OCI-LY1 (cell line): ENCODE measurements at regions not wholly inside any gene's neighbourhood (a gene's known extent, or its start where the extent isn't known, plus 50 kb on each side); places are given as distances from the start of the nearest gene placed in this dataset.

Source experiments
- EZH2 ChIP-seq: fragments of 200-600 bp; sonication (generic), shearing (Covaris generic); IDR thresholded peaks from 2 replicates; pipeline ENCODE4 v1.8.0; 2017; ENCODE audit warnings: borderline replicate concordance, mixed run types, mild to moderate bottlenecking, antibody characterized with exemption, low read length, moderate library complexity, mixed read lengths
- TF ChIP-seq, protein P1 (sequence below): fragments of 200-600 bp; sonication (generic), shearing (Covaris generic); IDR thresholded peaks from 2 replicates; pipeline ENCODE4 v1.5.1; 2017; ENCODE audit warnings: mild to moderate bottlenecking, antibody characterized with exemption, low read length, moderate library complexity, mixed read lengths

DNA sequence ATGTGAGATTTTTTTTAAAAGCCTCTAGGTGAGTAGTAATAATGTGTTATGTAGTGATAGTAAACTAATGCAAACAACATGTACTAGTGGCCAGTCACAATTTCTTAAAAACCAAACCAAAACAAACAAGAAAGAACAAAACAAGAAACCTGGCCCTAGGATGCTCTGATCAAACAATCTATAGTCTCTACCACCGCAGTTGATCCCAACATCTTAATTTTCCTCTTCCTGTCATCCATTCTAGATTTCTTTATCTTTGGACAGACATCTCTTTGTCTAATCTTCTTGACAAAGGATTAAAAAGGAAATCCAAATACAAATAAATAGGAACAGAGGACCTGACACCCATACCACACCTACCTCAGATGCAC lies 188.2 kb upstream of the ADAMTS5 start:
- TF ChIP-seq, protein P1, sequence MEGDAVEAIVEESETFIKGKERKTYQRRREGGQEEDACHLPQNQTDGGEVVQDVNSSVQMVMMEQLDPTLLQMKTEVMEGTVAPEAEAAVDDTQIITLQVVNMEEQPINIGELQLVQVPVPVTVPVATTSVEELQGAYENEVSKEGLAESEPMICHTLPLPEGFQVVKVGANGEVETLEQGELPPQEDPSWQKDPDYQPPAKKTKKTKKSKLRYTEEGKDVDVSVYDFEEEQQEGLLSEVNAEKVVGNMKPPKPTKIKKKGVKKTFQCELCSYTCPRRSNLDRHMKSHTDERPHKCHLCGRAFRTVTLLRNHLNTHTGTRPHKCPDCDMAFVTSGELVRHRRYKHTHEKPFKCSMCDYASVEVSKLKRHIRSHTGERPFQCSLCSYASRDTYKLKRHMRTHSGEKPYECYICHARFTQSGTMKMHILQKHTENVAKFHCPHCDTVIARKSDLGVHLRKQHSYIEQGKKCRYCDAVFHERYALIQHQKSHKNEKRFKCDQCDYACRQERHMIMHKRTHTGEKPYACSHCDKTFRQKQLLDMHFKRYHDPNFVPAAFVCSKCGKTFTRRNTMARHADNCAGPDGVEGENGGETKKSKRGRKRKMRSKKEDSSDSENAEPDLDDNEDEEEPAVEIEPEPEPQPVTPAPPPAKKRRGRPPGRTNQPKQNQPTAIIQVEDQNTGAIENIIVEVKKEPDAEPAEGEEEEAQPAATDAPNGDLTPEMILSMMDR, result no peak
- no peak for TF ChIP-seq EZH2
